ENCODE measurements at regions not wholly inside any gene's neighbourhood (a gene's known extent, or its start where the extent isn't known, plus 50 kb on each side); places are given as distances from the start of the nearest gene placed in this dataset.
"Not testable (repeated sequence)": the region's sequence is repeated elsewhere in the genome, so short reads cannot be mapped to it uniquely, and the experiment has no call there.

- POLR2A ChIA-PET; H3K4me3 Mint-ChIP-seq; H3K36me3 Mint-ChIP-seq; H3K27me3 ChIP-seq (replicated peaks in 1 of 2; ENCODE audit: control insufficient read depth in 2 of 2, extremely low read depth in 1 of 2, insufficient read depth in 2 of 2, low read length in 1 of 2); DNase-seq; H3K4me1 ChIP-seq (ENCODE audit: control insufficient read depth in 1 of 2, extremely low read depth in 1 of 2, insufficient read depth in 2 of 2, low read length in 2 of 2); CTCF ChIA-PET; H3K27ac Mint-ChIP-seq; ATAC-seq (replicated peaks in 1 of 4); H3K9me3 ChIP-seq; H3K36me3 ChIP-seq (ENCODE audit: control insufficient read depth in 2 of 2, extremely low read depth in 1 of 2, insufficient read depth in 1 of 2, low read length in 1 of 2); H3K4me1 Mint-ChIP-seq; H3K4me3 ChIP-seq (ENCODE audit: control insufficient read depth in 1 of 2, extremely low read depth in 1 of 2, low read length in 1 of 2); H3K27ac ChIP-seq (ENCODE audit: low read length); H3K27me3 Mint-ChIP-seq: not testable (repeated sequence)
- WGBS (ENCODE audit: insufficient coverage) = 100% methylated on average over 1 of the region's 1 CpG
- peaks cover 18 to 41% (median 26%) of the 10 kb centered on the region in 3 donors for H3K9me3 Mint-ChIP-seq
Measured at GRCh38 chr2:71958426-71958825, 189.2 kb downstream of the CYP26B1 start.

- Histone ChIP-seq H3K27ac (ENCODE audit: low read length) (no peak overlapping the region), H3K4me1 (ENCODE audit: control insufficient read depth in 1 of 2, extremely low read depth in 1 of 2, insufficient read depth in 2 of 2, low read length in 2 of 2) (no peaks in the 10 kb centered on the region), H3K36me3 (ENCODE audit: control insufficient read depth in 2 of 2, extremely low read depth in 1 of 2, insufficient read depth in 1 of 2, low read length in 1 of 2) (no peaks in the 10 kb centered on the region), H3K9me3 (no peaks in the 10 kb centered on the region), H3K4me3 (ENCODE audit: control insufficient read depth in 1 of 2, extremely low read depth in 1 of 2, low read length in 1 of 2) (no peak overlapping the region), H3K27me3 (replicated peaks in 1 of 2; ENCODE audit: control insufficient read depth in 2 of 2, extremely low read depth in 1 of 2, insufficient read depth in 2 of 2, low read length in 1 of 2) (no peaks in the 10 kb centered on the region)
- ChIA-PET CTCF (interaction anchor here in 1 of 2 donors (1.0 kb wide), 1 partner anchor 29 kb away, joined by 4 read pairs; no protein-coding TSS in a partner anchor), POLR2A (no interaction called here)
- no peaks in the 10 kb centered on the region for H3K36me3 Mint-ChIP-seq
- ATAC-seq (replicated peaks in 1 of 4) (no peak), DNase-seq (no peak)
- H3K4me1 Mint-ChIP-seq = no peaks in the 10 kb centered on the region
- no peak overlapping the region for H3K4me3 Mint-ChIP-seq
- no peak overlapping the region for H3K27ac Mint-ChIP-seq
- 70% methylated on average over 6 of the region's 6 CpGs for WGBS (ENCODE audit: insufficient coverage)
- peaks cover 4 to 10% of the 10 kb centered on the region in 2 donors for H3K27me3 Mint-ChIP-seq
- peaks cover 11 to 20% (median 11%) of the 10 kb centered on the region in 3 donors for H3K9me3 Mint-ChIP-seq
Measured at GRCh38 chr2:71952572-71953188, 195.0 kb downstream of the CYP26B1 start.

DNA sequence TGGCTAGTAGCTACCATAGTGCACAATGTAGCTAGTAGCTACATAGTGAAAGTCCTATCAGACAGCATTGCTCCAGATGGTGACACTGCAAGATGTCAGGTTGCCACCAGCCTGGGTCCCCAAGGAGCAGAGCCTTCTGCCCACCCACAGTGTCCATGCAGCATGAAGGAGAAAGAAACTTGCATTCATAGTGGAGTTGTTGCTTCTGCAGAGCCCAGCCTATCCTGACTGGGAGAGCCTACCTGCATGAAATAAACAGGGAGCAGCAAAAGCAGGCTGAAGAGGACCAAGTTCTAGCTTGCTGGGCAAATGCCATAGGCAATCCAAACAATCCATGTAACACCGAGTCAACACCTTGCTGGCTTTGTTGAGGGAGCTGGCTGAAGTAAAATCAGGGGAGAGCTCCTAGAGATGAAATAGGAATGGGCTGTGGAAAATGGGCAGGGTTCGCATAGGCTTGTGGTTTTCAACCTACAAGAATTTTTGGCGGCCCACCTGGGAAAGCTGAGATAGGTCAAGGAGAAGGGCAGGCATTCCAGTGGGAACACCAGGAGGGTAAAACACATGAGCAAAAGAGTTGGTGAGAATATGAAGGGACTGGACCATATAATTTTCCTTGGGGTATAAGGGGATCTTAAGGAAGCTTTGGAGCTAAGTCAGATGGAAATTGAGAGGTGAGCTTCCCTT lies 195.8 kb downstream of the CYP26B1 start:
- POLR2A ChIA-PET = no interaction called here

DNA sequence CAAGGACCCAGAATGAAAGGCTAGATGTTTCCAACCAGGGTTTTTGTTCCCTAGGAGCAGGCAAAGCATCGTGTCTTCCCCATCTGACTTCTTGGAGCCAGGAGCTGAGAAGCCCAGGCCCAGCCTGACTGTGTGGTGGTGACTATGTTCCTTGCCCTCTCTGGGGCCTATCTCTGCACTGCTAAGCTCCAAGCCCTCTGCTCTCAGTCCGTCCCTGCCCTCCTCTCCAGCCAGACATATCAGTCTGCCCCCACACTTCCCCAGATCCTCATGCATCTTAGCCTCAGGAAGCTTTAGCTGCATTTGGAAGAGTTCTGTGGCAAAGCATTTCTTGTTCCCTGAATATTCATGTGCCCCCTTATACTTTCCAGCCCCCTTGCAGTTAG lies 196.6 kb downstream of the CYP26B1 start:
- WGBS (ENCODE audit: insufficient coverage) = no CpG with 5 or more reads among the region's 2 CpGs
- Mint-ChIP-seq H3K27ac (no peak overlapping the region), H3K9me3 (peaks cover 0 to 5% (median 0%) of the 10 kb centered on the region in 3 donors), H3K4me1 (no peaks in the 10 kb centered on the region), H3K36me3 (no peaks in the 10 kb centered on the region), H3K4me3 (no peak overlapping the region), H3K27me3 (peaks cover 4 to 10% of the 10 kb centered on the region in 2 donors)
- H3K4me3 ChIP-seq (ENCODE audit: control insufficient read depth in 1 of 2, extremely low read depth in 1 of 2, low read length in 1 of 2) = no peak overlapping the region
- no peaks in the 10 kb centered on the region for H3K4me1 ChIP-seq (ENCODE audit: control insufficient read depth in 1 of 2, extremely low read depth in 1 of 2, insufficient read depth in 2 of 2, low read length in 2 of 2)
- POLR2A ChIA-PET = no interaction called here
- no peak overlapping the region for H3K27ac ChIP-seq (ENCODE audit: low read length)
- CTCF ChIA-PET = no interaction called here
- H3K27me3 ChIP-seq (replicated peaks in 1 of 2; ENCODE audit: control insufficient read depth in 2 of 2, extremely low read depth in 1 of 2, insufficient read depth in 2 of 2, low read length in 1 of 2) = no peaks in the 10 kb centered on the region
- ATAC-seq (replicated peaks in 1 of 4) (no peak), DNase-seq (no peak)
- H3K9me3 ChIP-seq = no peaks in the 10 kb centered on the region
- H3K36me3 ChIP-seq (ENCODE audit: control insufficient read depth in 2 of 2, extremely low read depth in 1 of 2, insufficient read depth in 1 of 2, low read length in 1 of 2) = no peaks in the 10 kb centered on the region

More for the DNA sequence above, 195.8 kb downstream of the CYP26B1 start:
- no peak overlapping the region for H3K4me3 ChIP-seq (ENCODE audit: control insufficient read depth in 1 of 2, extremely low read depth in 1 of 2, low read length in 1 of 2)
- no peak for ATAC-seq (replicated peaks in 1 of 4)
- no peak overlapping the region for H3K27ac ChIP-seq (ENCODE audit: low read length)
- H3K36me3 ChIP-seq (ENCODE audit: control insufficient read depth in 2 of 2, extremely low read depth in 1 of 2, insufficient read depth in 1 of 2, low read length in 1 of 2) = no peaks in the 10 kb centered on the region
- no peaks in the 10 kb centered on the region for H3K4me1 ChIP-seq (ENCODE audit: control insufficient read depth in 1 of 2, extremely low read depth in 1 of 2, insufficient read depth in 2 of 2, low read length in 2 of 2)
- H3K4me3 Mint-ChIP-seq = no peak overlapping the region
- no peaks in the 10 kb centered on the region for H3K27me3 ChIP-seq (replicated peaks in 1 of 2; ENCODE audit: control insufficient read depth in 2 of 2, extremely low read depth in 1 of 2, insufficient read depth in 2 of 2, low read length in 1 of 2)
- H3K27me3 Mint-ChIP-seq = peaks cover 4 to 10% of the 10 kb centered on the region in 2 donors
- peaks cover 4 to 13% (median 6%) of the 10 kb centered on the region in 3 donors for H3K9me3 Mint-ChIP-seq
- CTCF ChIA-PET = interaction anchor here (0.7 to 1.0 kb wide), 2 partner anchors 28 to 30 kb away, joined by 3 to 4 read pairs; no protein-coding TSS in a partner anchor
- no peaks in the 10 kb centered on the region for H3K36me3 Mint-ChIP-seq
- H3K9me3 ChIP-seq = no peaks in the 10 kb centered on the region
- H3K27ac Mint-ChIP-seq = no peak overlapping the region
- WGBS (ENCODE audit: insufficient coverage) = 80% methylated on average over 3 of the region's 3 CpGs
- no peaks in the 10 kb centered on the region for H3K4me1 Mint-ChIP-seq
- no peak for DNase-seq

DNA sequence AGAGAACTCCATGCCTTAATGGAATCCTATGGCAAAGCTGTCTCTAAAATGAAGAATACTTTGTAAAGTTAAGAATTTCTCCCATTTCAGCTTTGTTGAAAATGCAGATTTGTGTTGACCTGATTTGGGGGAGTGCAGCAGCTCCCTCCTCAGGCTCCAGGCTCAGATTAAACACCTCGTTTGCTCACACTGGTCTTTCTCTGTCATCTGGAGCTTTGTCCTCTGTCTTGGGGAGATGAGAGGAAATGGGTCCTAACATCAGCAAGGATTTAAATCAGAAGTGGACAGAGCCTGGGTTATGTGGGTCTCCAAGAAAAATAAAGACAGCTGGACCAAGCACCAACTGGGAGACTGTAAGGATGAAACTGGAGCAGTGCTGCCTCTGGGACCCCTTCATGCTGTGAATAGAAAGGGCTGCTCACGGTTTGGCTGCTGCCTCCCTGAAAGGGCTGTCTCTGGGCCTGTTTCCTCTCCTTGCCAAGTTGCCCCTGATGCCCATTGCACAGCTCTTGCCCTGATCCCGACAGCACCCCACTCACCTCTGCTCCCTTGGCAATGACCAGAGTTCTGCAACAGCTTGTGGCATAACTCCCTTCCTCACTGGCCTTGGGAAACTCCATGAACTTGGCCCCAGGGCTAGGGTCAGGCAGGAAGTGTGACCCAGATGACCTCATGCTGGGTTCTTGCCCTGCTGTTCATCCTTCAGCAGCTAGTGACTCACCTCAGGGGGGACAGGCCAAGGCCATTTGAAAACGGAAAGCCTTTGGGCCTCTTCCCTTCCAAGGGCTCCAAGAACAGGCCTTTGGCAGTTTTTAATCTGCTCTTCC lies 197.2 kb downstream of the CYP26B1 start:
- H3K4me1 ChIP-seq (ENCODE audit: control insufficient read depth in 1 of 2, extremely low read depth in 1 of 2, insufficient read depth in 2 of 2, low read length in 2 of 2) = no peaks in the 10 kb centered on the region
- no peaks in the 10 kb centered on the region for H3K9me3 ChIP-seq
- Mint-ChIP-seq H3K36me3 (no peaks in the 10 kb centered on the region), H3K4me3 (no peak overlapping the region), H3K9me3 (peaks cover 0 to 3% (median 0%) of the 10 kb centered on the region in 3 donors), H3K27ac (no peak overlapping the region), H3K27me3 (peaks cover 4 to 10% of the 10 kb centered on the region in 2 donors), H3K4me1 (no peaks in the 10 kb centered on the region)
- ATAC-seq (replicated peaks in 1 of 4) (peak in 1 of 4 experiments; percentile 30), DNase-seq (no peak)
- WGBS (ENCODE audit: insufficient coverage) = 66% methylated on average over 3 of the region's 4 CpGs
- H3K27me3 ChIP-seq (replicated peaks in 1 of 2; ENCODE audit: control insufficient read depth in 2 of 2, extremely low read depth in 1 of 2, insufficient read depth in 2 of 2, low read length in 1 of 2) = no peaks in the 10 kb centered on the region
- H3K27ac ChIP-seq (ENCODE audit: low read length) = no peak overlapping the region
- H3K36me3 ChIP-seq (ENCODE audit: control insufficient read depth in 2 of 2, extremely low read depth in 1 of 2, insufficient read depth in 1 of 2, low read length in 1 of 2) = no peaks in the 10 kb centered on the region
- POLR2A ChIA-PET = no interaction called here
- H3K4me3 ChIP-seq (ENCODE audit: control insufficient read depth in 1 of 2, extremely low read depth in 1 of 2, low read length in 1 of 2) = no peak overlapping the region
- CTCF ChIA-PET = no interaction called here

- H3K4me1 Mint-ChIP-seq = no peaks in the 10 kb centered on the region
- H3K9me3 ChIP-seq = no peaks in the 10 kb centered on the region
- no peak overlapping the region for H3K27ac ChIP-seq (ENCODE audit: low read length)
- no peak overlapping the region for H3K4me3 ChIP-seq (ENCODE audit: control insufficient read depth in 1 of 2, extremely low read depth in 1 of 2, low read length in 1 of 2)
- CTCF ChIA-PET = no interaction called here
- no peak overlapping the region for H3K27ac Mint-ChIP-seq
- H3K4me1 ChIP-seq (ENCODE audit: control insufficient read depth in 1 of 2, extremely low read depth in 1 of 2, insufficient read depth in 2 of 2, low read length in 2 of 2) = no peaks in the 10 kb centered on the region
- POLR2A ChIA-PET = no interaction called here
- no peaks in the 10 kb centered on the region for H3K27me3 ChIP-seq (replicated peaks in 1 of 2; ENCODE audit: control insufficient read depth in 2 of 2, extremely low read depth in 1 of 2, insufficient read depth in 2 of 2, low read length in 1 of 2)
- no peak for ATAC-seq (replicated peaks in 1 of 4)
- no peak overlapping the region for H3K4me3 Mint-ChIP-seq
- H3K27me3 Mint-ChIP-seq = peaks cover 4 to 10% of the 10 kb centered on the region in 2 donors
- no CpG with 5 or more reads among the region's 3 CpGs for WGBS (ENCODE audit: insufficient coverage)
- H3K9me3 Mint-ChIP-seq = no peaks in the 10 kb centered on the region
- DNase-seq = no peak
- no peaks in the 10 kb centered on the region for H3K36me3 ChIP-seq (ENCODE audit: control insufficient read depth in 2 of 2, extremely low read depth in 1 of 2, insufficient read depth in 1 of 2, low read length in 1 of 2)
- no peaks in the 10 kb centered on the region for H3K36me3 Mint-ChIP-seq
Measured at GRCh38 chr2:71949537-71949798, 198.2 kb downstream of the CYP26B1 start.

All from T-cell (primary cell).